ENCODE measurements at regions not wholly inside any gene's neighbourhood (a gene's known extent, or its start where the extent isn't known, plus 50 kb on each side); places are given as distances from the start of the nearest gene placed in this dataset.

- TF ChIP-seq DMBX1 (CRISPR knock-in tag; IDR thresholded peaks at IDR 0.05; ENCODE audit: borderline replicate concordance), result peak; percentile 69; the same call in 1 of the 2 replicates
- no peak for TF ChIP-seq MCM2 (IDR thresholded peaks at IDR 0.05; ENCODE audit: low read depth)
- peak; percentile 9 for TF ChIP-seq PRDM10 (IDR thresholded peaks at IDR 0.05; ENCODE audit: partially characterized antibody)
Measured at GRCh38 chr10:4663162-4663992, 162.6 kb upstream of the AKR1E2 start (continued).

GRCh38 chr10:4662576-4663161 lies 163.3 kb upstream of the AKR1E2 start:
- in situ Hi-C loops (cut with MboI), result loop anchor here (10.0 kb wide), 1 partner anchor 1418 kb away; no protein-coding TSS in a partner anchor
- no peak for ATAC-seq
- Histone ChIP-seq H3K9me1 (ENCODE audit: control insufficient read depth, insufficient read depth, low read length) (no peaks in the 10 kb centered on the region), H3K79me2 (ENCODE audit: control insufficient read depth, insufficient read depth, low read length) (no peaks in the 10 kb centered on the region), H3K9ac (ENCODE audit: insufficient read depth in 1 of 2, low read depth in 2 of 2, low read length in 2 of 2) (no peak overlapping the region), H2AFZ (ENCODE audit: low read depth, low read length) (peak overlapping the region; percentile 65), H4K20me1 (replicated peaks; ENCODE audit: control insufficient read depth, insufficient read depth, low read length) (no peaks in the 10 kb centered on the region), H3K4me3 (no peak overlapping the region), H3K4me2 (ENCODE audit: insufficient read depth, low read length) (no peak overlapping the region; the same call in 1 of the 2 replicates), H3K27ac (ENCODE audit: extremely low read depth, low read depth, low read length) (peak overlapping the region; percentile 38; the same call in 2 of the 3 replicates), H3K4me1 (replicated peaks in 1 of 2; ENCODE audit: control insufficient read depth in 2 of 2, insufficient read depth in 2 of 2, low read length in 2 of 2) (peaks cover 0 to 7% of the 10 kb centered on the region in 2 experiments; a peak in 3 of 5 replicates), H3K27me3 (ENCODE audit: control insufficient read depth in 2 of 2, insufficient read depth in 2 of 2, low read length in 2 of 2) (no peaks in the 10 kb centered on the region), H3K9me3 (replicated peaks; ENCODE audit: control insufficient read depth, insufficient read depth, low read depth, low read length) (0 out of 2 replicates have a peak, but pooled peaks cover 3% of the 10 kb centered on the region), H3K36me3 (ENCODE audit: control insufficient read depth, insufficient read depth, low read length) (no peaks in the 10 kb centered on the region)
- CTCF ChIA-PET (ENCODE audit: low intra/inter-chr PET ratio), result no interaction called here
- POLR2A ChIA-PET, result interaction anchor here (0.6 kb wide), 1 partner anchor 122 kb away, joined by 3 read pairs; no protein-coding TSS in a partner anchor
- no peak for DNase-seq (ENCODE audit: extremely low read depth in 1 of 4, low spot score in 3 of 4)
- no peak for FAIRE-seq
- intact Hi-C loops (cut with micrococcal nuclease), result no loop called here
- WGBS (ENCODE audit: insufficient coverage, low coverage, missing lambda C conversion rate), result 27% methylated on average over 9 of the region's 9 CpGs
- no TSS peak for BruUV-seq (replicated peaks)
- TF ChIP-seq ZBTB5 (IDR thresholded peaks at IDR 0.05) (no peak), CBFB (CRISPR knock-in tag; IDR thresholded peaks at IDR 0.05) (no peak), ZNF395 (CRISPR knock-in tag; IDR thresholded peaks at IDR 0.05) (peak; percentile 24; the same call in 1 of the 2 replicates), NR3C1 (CRISPR knock-in tag; IDR thresholded peaks at IDR 0.05) (no peak), SMARCA5 (IDR thresholded peaks at IDR 0.05) (no peak), E2F3 (CRISPR knock-in tag; IDR thresholded peaks at IDR 0.05) (no peak), E2F4 (CRISPR knock-in tag; IDR thresholded peaks at IDR 0.05; ENCODE audit: low read depth) (no peak), ZNF75A (CRISPR knock-in tag; IDR thresholded peaks at IDR 0.05) (no peak)

All from K562 (cell line).